Endothelial cell of hepatic sinusoid (primary cell): ENCODE measurements at regions not wholly inside any gene's neighbourhood (a gene's known extent, or its start where the extent isn't known, plus 50 kb on each side); places are given as distances from the start of the nearest gene placed in this dataset.

ENCODE experiments used
- in situ Hi-C: cut with HindIII; loops from 2 replicates; pipeline ENCODE4 v1.10.0; 2017; ENCODE audit warnings: low sequenced_read_pairs

GRCh38 chr15:25180606-25181292 lies 226.0 kb downstream of the SNRPN start:
- in situ Hi-C loops: no loop called here

- in situ Hi-C loops: no loop called here
Measured at GRCh38 chr15:25181293-25182097, 226.7 kb downstream of the SNRPN start.

- in situ Hi-C loops: no loop called here
Measured at GRCh38 chr15:25182098-25182478, 227.3 kb downstream of the SNRPN start.

- in situ Hi-C loops: no loop called here
Measured at GRCh38 chr15:25182736-25183445, 228.1 kb downstream of the SNRPN start.

GRCh38 chr15:25183581-25184251 lies 228.9 kb downstream of the SNRPN start:
- in situ Hi-C loops: no loop called here

- in situ Hi-C loops: no loop called here
Measured at GRCh38 chr15:25184356-25185155, 229.8 kb downstream of the SNRPN start.

- in situ Hi-C loops: no loop called here
Measured at GRCh38 chr15:25185156-25185710, 230.4 kb downstream of the SNRPN start.

GRCh38 chr15:25185791-25186190 lies 231.0 kb downstream of the SNRPN start:
- in situ Hi-C loops: no loop called here

GRCh38 chr15:25186411-25186810 lies 231.6 kb downstream of the SNRPN start:
- in situ Hi-C loops: no loop called here

- in situ Hi-C loops: no loop called here
Measured at GRCh38 chr15:25186906-25187645, 232.3 kb downstream of the SNRPN start.

- in situ Hi-C loops: no loop called here
Measured at GRCh38 chr15:25188051-25188450, 233.3 kb downstream of the SNRPN start.

- in situ Hi-C loops: no loop called here
Measured at GRCh38 chr15:25188551-25189101, 233.8 kb downstream of the SNRPN start.

- in situ Hi-C loops: no loop called here
Measured at GRCh38 chr15:25189551-25189950, 234.8 kb downstream of the SNRPN start.

GRCh38 chr15:25192651-25193050 lies 237.9 kb downstream of the SNRPN start:
- in situ Hi-C loops: no loop called here

- in situ Hi-C loops: loop anchor here (5.0 kb wide), 1 partner anchor 45 kb away; no protein-coding TSS in a partner anchor
Measured at GRCh38 chr15:25207369-25207768, 231.5 kb downstream of the UBE3A start.

GRCh38 chr15:25208735-25209134 lies 230.1 kb downstream of the UBE3A start:
- in situ Hi-C loops: loop anchor here (5.0 kb wide), 1 partner anchor 46 kb away; no protein-coding TSS in a partner anchor

GRCh38 chr15:25220834-25221233 lies 218.0 kb downstream of the UBE3A start:
- in situ Hi-C loops: no loop called here

GRCh38 chr15:25224396-25224795 lies 214.4 kb downstream of the UBE3A start:
- in situ Hi-C loops: no loop called here

GRCh38 chr15:25226360-25226759 lies 212.5 kb downstream of the UBE3A start:
- in situ Hi-C loops: no loop called here
